Type B pancreatic cell (in vitro differentiated cells): ENCODE measurements at regions not wholly inside any gene's neighbourhood (a gene's known extent, or its start where the extent isn't known, plus 50 kb on each side); places are given as distances from the start of the nearest gene placed in this dataset.

Experiments
- DNase-seq: peaks from one replicate; pipeline ENCODE4 v3.0.0; 2021; ENCODE audit warnings: mixed read lengths; ENCODE audit not compliant: unreplicated experiment; ENCODE audit errors: extremely low spot score
- H3K27ac Mint-ChIP-seq: 2 replicates; pipeline ENCODE4 v1.8.0; 2021; ENCODE audit warnings: mild to moderate bottlenecking, mixed read lengths
- H3K27me3 Mint-ChIP-seq: 2 replicates; pipeline ENCODE4 v1.8.0; 2021; ENCODE audit warnings: mixed read lengths
- H3K36me3 Mint-ChIP-seq: 2 replicates; pipeline ENCODE4 v1.8.0; 2021; ENCODE audit warnings: mixed read lengths
- H3K4me1 Mint-ChIP-seq: one replicate; pipeline ENCODE4 v1.8.0; 2021; ENCODE audit warnings: mixed read lengths; ENCODE audit not compliant: unreplicated experiment
- H3K4me3 Mint-ChIP-seq: 2 replicates; pipeline ENCODE4 v1.8.0; 2021; ENCODE audit warnings: mild to moderate bottlenecking, mixed read lengths
- H3K9me3 Mint-ChIP-seq: 2 replicates; pipeline ENCODE4 v1.8.0; 2021; ENCODE audit warnings: mixed read lengths
- TF ChIP-seq, protein P1 (sequence below): fragments of 200-600 bp; sonication (generic); conservative IDR thresholded peaks from 2 replicates; pipeline ENCODE4 v1.5.0; 2021; ENCODE audit warnings: antibody characterized with exemption, mild to moderate bottlenecking

DNA sequence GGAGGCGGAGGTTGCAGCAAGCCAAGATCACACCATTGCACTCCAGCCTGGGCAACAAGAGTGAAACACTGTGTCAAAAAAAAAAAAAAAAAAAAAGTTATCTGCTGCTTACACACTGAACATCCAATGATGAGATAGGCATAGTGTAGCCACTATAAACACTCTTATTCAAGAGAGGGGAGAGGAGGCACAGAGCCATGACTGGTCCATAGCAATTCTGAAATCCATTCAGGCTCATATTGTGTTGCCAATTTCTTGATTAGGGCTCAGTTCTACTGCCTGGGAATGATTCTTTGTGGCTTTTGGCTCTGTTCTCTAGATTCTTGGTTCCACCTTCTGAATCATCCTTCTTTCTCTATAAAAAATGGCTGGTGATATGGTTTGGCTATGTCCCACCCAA lies 136.1 kb downstream of the ZFP36L2 start:
- TF ChIP-seq, protein P1, sequence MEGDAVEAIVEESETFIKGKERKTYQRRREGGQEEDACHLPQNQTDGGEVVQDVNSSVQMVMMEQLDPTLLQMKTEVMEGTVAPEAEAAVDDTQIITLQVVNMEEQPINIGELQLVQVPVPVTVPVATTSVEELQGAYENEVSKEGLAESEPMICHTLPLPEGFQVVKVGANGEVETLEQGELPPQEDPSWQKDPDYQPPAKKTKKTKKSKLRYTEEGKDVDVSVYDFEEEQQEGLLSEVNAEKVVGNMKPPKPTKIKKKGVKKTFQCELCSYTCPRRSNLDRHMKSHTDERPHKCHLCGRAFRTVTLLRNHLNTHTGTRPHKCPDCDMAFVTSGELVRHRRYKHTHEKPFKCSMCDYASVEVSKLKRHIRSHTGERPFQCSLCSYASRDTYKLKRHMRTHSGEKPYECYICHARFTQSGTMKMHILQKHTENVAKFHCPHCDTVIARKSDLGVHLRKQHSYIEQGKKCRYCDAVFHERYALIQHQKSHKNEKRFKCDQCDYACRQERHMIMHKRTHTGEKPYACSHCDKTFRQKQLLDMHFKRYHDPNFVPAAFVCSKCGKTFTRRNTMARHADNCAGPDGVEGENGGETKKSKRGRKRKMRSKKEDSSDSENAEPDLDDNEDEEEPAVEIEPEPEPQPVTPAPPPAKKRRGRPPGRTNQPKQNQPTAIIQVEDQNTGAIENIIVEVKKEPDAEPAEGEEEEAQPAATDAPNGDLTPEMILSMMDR = no peak
- Mint-ChIP-seq H3K27me3 (no peaks in the 10 kb centered on the region), H3K9me3 (peaks cover 4% of the 10 kb centered on the region), H3K27ac (no peak overlapping the region), H3K36me3 (peaks cover 8% of the 10 kb centered on the region), H3K4me1 (peaks cover 19% of the 10 kb centered on the region), H3K4me3 (no peak overlapping the region)
- no peak for DNase-seq

DNA sequence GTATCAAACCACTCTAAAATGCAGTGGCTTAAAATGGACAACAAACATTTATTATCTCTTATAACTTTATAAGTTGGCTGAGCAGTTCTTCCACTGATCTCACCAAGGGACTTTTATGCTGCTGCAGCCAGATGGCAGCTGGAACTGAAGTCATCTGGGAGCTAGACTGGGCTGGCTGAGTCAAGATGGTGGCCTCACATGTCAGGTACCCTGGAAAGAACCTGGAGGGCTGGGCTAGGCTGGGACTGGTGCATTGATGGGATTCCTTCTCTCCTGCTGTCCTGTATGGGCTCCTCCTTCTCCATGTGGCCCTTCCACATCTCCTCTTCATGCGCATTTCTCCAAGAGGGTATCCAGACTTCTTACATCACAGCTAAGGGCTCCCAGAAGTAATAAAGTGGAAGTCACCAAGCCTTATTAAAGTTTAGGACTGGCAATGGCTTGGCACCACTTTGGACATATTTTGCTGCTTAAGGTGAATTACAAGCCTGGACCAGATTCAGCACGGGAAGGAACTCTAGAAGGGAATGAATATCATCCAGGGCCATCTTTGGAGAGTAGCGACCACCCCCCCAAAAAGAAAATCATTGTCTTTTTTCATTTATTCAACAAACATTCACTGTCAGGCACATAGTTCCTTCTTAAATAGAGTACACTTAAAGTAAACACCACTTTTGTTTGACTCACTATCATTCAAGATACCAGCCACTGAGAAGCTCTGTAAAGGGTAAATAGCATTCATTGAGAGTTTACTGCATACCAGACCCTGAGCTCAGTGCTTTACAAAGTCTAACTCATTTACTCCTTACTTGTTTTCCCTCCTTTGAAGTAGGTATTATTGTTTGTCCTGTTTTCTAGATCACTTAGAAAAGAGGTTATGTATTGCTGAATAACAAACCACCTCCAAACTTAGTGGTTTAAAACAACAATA lies 138.0 kb downstream of the ZFP36L2 start:
- peaks cover 38% of the 10 kb centered on the region for H3K4me1 Mint-ChIP-seq

DNA sequence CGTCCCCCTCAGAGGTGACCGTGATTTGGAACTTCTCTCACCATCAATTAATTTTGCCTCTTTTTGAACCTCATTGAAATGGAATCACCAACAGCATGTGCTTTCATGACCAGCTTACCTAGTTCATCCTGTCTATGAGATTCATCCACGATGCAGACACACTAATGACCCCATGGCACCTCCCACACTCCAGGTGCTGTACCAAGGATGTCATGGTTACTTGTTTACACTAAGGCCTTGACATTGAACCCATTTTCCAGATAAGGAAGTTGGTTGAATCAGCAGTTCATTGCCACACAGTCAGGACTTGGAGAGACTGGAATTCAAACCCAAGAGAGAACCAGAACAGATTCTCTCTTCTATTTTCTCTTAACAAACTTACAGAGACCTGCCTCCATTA lies 139.0 kb downstream of the ZFP36L2 start:
- Mint-ChIP-seq H3K4me3 (no peak overlapping the region), H3K27ac (no peak overlapping the region), H3K4me1 (peaks cover 48% of the 10 kb centered on the region), H3K36me3 (peaks cover 8% of the 10 kb centered on the region), H3K9me3 (no peaks in the 10 kb centered on the region), H3K27me3 (no peaks in the 10 kb centered on the region)
- TF ChIP-seq, protein P1 = no peak
- DNase-seq = no peak

More for the DNA sequence above, 138.0 kb downstream of the ZFP36L2 start:
- Mint-ChIP-seq H3K27me3 (no peaks in the 10 kb centered on the region), H3K27ac (peak overlapping the region; percentile 6), H3K4me3 (no peak overlapping the region), H3K36me3 (peaks cover 8% of the 10 kb centered on the region), H3K9me3 (no peaks in the 10 kb centered on the region)
- no peak for DNase-seq
- TF ChIP-seq, protein P1 = no peak

DNA sequence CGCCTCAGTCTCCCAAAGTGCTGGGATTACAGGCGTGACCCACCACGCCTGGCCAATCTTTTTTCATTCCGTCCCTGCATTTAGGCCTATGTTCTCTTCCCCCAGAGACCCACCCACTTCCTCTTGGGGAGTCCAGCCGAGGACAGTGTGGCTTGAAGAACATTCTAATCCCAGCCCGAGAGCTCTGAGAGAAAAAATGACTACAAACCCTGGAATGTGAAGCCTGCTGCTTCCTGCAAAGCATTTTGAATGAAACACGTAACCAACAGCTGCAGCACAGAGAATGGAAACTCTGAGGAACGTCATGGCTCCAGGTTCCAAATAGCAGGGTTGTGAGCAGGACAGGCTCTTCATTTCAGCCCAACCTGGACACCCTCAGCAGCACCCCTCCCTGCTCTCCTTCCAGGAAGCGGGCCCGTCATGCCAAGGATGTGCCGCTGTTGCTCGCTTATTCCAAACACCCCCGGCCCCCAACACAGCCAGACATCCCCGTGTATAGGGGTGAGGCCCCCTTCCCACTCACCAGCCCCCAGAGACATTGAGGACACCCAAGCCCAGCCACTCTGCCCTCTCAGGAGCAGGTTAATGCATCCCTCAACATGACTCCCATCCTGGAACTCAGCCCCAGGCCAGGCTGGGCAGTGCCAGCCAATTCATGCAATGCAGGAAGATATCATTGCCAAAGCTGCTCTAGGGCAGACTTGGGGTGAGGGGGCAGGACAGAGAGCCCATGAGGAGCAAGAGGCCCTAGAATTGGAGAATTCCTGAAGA lies 139.8 kb downstream of the ZFP36L2 start:
- DNase-seq = no peak
- H3K4me3 Mint-ChIP-seq = peak overlapping the region; percentile 72
- no peaks in the 10 kb centered on the region for H3K27me3 Mint-ChIP-seq
- TF ChIP-seq, protein P1 = no peak
- H3K9me3 Mint-ChIP-seq = no peaks in the 10 kb centered on the region
- peak overlapping the region; percentile 96 for H3K27ac Mint-ChIP-seq
- H3K4me1 Mint-ChIP-seq = peaks cover 53% of the 10 kb centered on the region
- peaks cover 4% of the 10 kb centered on the region for H3K36me3 Mint-ChIP-seq

DNA sequence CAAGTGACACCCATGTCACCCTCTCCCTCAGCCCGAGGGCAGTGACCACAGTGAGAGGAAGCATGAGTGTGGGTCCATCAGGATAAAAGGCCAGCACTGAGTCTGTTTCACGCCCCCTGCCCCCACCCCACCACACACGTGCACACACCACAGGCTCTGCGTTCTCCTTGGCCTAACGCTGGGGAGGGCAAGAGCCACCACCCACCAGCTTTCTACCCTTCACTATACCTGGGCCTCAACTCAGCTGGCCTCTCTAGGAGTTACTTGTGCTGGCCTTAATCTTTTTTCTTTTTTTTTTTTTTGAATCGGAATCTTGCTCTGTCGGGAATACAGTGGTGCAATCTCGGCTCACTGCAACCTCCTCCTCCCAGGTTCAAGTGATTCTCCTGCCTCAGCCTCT lies 140.5 kb downstream of the ZFP36L2 start:
- Mint-ChIP-seq H3K9me3 (no peaks in the 10 kb centered on the region), H3K4me1 (peaks cover 58% of the 10 kb centered on the region), H3K27ac (peak overlapping the region; percentile 96), H3K36me3 (peaks cover 4% of the 10 kb centered on the region), H3K27me3 (no peaks in the 10 kb centered on the region), H3K4me3 (peak overlapping the region; percentile 72)
- TF ChIP-seq, protein P1 = no peak
- DNase-seq = no peak
